HUES6 (cell line): ENCODE measurements at regions not wholly inside any gene's neighbourhood (a gene's known extent, or its start where the extent isn't known, plus 50 kb on each side); places are given as distances from the start of the nearest gene placed in this dataset.

Experiments used
- H3K27ac ChIP-seq: 2 replicates; pipeline ENCODE4 v1.7.0; 2013; ENCODE audit warnings: low read depth, mild to moderate bottlenecking, low read length, inconsistent platforms
- H3K27me3 ChIP-seq: 2 replicates; pipeline ENCODE4 v1.6.1; 2013; ENCODE audit warnings: low read length; ENCODE audit not compliant: control insufficient read depth, insufficient read depth
- H3K36me3 ChIP-seq: 2 replicates; pipeline ENCODE4 v1.6.1; 2013; ENCODE audit warnings: low read length; ENCODE audit not compliant: control insufficient read depth, insufficient read depth
- H3K4me1 ChIP-seq: 2 replicates; pipeline ENCODE4 v1.6.1; 2013; ENCODE audit warnings: low read length; ENCODE audit not compliant: control insufficient read depth, insufficient read depth
- H3K4me3 ChIP-seq: 2 replicates; pipeline ENCODE4 v1.5.1; 2013; ENCODE audit warnings: low read depth, low read length
- H3K9ac ChIP-seq: one replicate; pipeline ENCODE4 v1.6.1; 2013; ENCODE audit warnings: mild to moderate bottlenecking, low read length
- H3K9me3 ChIP-seq: 2 replicates; pipeline ENCODE4 v1.6.1; 2013; ENCODE audit warnings: low read depth, low read length; ENCODE audit not compliant: control insufficient read depth, insufficient read depth

GRCh38 chr13:72244788-72245187 is 377.8 kb upstream of the DACH1 start:
- Histone ChIP-seq H3K27me3 (no peaks in the 10 kb centered on the region), H3K4me1 (no peaks in the 10 kb centered on the region), H3K36me3 (no peaks in the 10 kb centered on the region)

GRCh38 chr13:72230131-72230530 is 363.1 kb upstream of the DACH1 start:
- H3K4me3 ChIP-seq: no peak overlapping the region
- H3K9ac ChIP-seq: no peak overlapping the region
- no peaks in the 10 kb centered on the region for H3K36me3 ChIP-seq
- H3K4me1 ChIP-seq: no peaks in the 10 kb centered on the region
- no peak overlapping the region for H3K27ac ChIP-seq
- H3K27me3 ChIP-seq: no peaks in the 10 kb centered on the region
- no peaks in the 10 kb centered on the region for H3K9me3 ChIP-seq

More at GRCh38 chr13:72244788-72245187, 377.8 kb upstream of the DACH1 start:
- Histone ChIP-seq H3K9me3 (no peaks in the 10 kb centered on the region), H3K4me3 (no peak overlapping the region), H3K27ac (no peak overlapping the region), H3K9ac (no peak overlapping the region)

- Histone ChIP-seq H3K27me3 (no peaks in the 10 kb centered on the region), H3K27ac (no peak overlapping the region), H3K36me3 (no peaks in the 10 kb centered on the region), H3K4me1 (no peaks in the 10 kb centered on the region), H3K4me3 (no peak overlapping the region), H3K9ac (no peak overlapping the region), H3K9me3 (no peaks in the 10 kb centered on the region)
These were observed 362.1 kb upstream of the DACH1 start for GRCh38 chr13:72229067-72229466.

- no peaks in the 10 kb centered on the region for H3K27me3 ChIP-seq
These were observed 354.4 kb upstream of the DACH1 start for GRCh38 chr13:72221276-72221962.

GRCh38 chr13:72218966-72219365 is 352.0 kb upstream of the DACH1 start:
- peaks cover 3% of the 10 kb centered on the region; the same call in 1 of the 2 replicates for H3K4me1 ChIP-seq
- no peaks in the 10 kb centered on the region for H3K27me3 ChIP-seq
- H3K27ac ChIP-seq: no peak overlapping the region
- no peaks in the 10 kb centered on the region for H3K36me3 ChIP-seq
- no peak overlapping the region for H3K9ac ChIP-seq
- H3K4me3 ChIP-seq: no peak overlapping the region
- H3K9me3 ChIP-seq: no peaks in the 10 kb centered on the region

More at GRCh38 chr13:72221276-72221962, 354.4 kb upstream of the DACH1 start:
- H3K9me3 ChIP-seq: no peaks in the 10 kb centered on the region
- no peak overlapping the region for H3K9ac ChIP-seq
- H3K4me3 ChIP-seq: no peak overlapping the region
- H3K36me3 ChIP-seq: no peaks in the 10 kb centered on the region
- no peak overlapping the region for H3K27ac ChIP-seq
- peaks cover 3% of the 10 kb centered on the region; the same call in 1 of the 2 replicates for H3K4me1 ChIP-seq

- H3K9me3 ChIP-seq: no peaks in the 10 kb centered on the region
- H3K9ac ChIP-seq: no peak overlapping the region
- no peaks in the 10 kb centered on the region for H3K36me3 ChIP-seq
- peaks cover 3% of the 10 kb centered on the region; the same call in 1 of the 2 replicates for H3K4me1 ChIP-seq
- H3K27me3 ChIP-seq: no peaks in the 10 kb centered on the region
- H3K4me3 ChIP-seq: no peak overlapping the region
- no peak overlapping the region for H3K27ac ChIP-seq
These were observed 350.1 kb upstream of the DACH1 start for GRCh38 chr13:72217142-72217541.

GRCh38 chr13:72208112-72208645 is 341.2 kb upstream of the DACH1 start:
- Histone ChIP-seq H3K36me3 (no peaks in the 10 kb centered on the region), H3K9ac (no peak overlapping the region), H3K4me3 (no peak overlapping the region), H3K27ac (no peak overlapping the region), H3K9me3 (no peaks in the 10 kb centered on the region), H3K27me3 (no peaks in the 10 kb centered on the region), H3K4me1 (no peaks in the 10 kb centered on the region)

- Histone ChIP-seq H3K27ac (no peak overlapping the region), H3K4me3 (no peak overlapping the region), H3K4me1 (no peaks in the 10 kb centered on the region), H3K36me3 (no peaks in the 10 kb centered on the region), H3K9ac (no peak overlapping the region), H3K9me3 (no peaks in the 10 kb centered on the region), H3K27me3 (no peaks in the 10 kb centered on the region)
These were observed 338.8 kb upstream of the DACH1 start for GRCh38 chr13:72205773-72206172.

GRCh38 chr13:72204291-72204690 is 337.3 kb upstream of the DACH1 start:
- Histone ChIP-seq H3K27me3 (no peaks in the 10 kb centered on the region), H3K4me3 (no peak overlapping the region), H3K9ac (no peak overlapping the region), H3K27ac (no peak overlapping the region), H3K9me3 (no peaks in the 10 kb centered on the region), H3K4me1 (no peaks in the 10 kb centered on the region), H3K36me3 (no peaks in the 10 kb centered on the region)

- H3K4me1 ChIP-seq: no peaks in the 10 kb centered on the region
- H3K36me3 ChIP-seq: no peaks in the 10 kb centered on the region
- no peak overlapping the region for H3K9ac ChIP-seq
- no peak overlapping the region for H3K27ac ChIP-seq
- no peaks in the 10 kb centered on the region for H3K27me3 ChIP-seq
- H3K9me3 ChIP-seq: no peaks in the 10 kb centered on the region
- H3K4me3 ChIP-seq: no peak overlapping the region
These were observed 334.7 kb upstream of the DACH1 start for GRCh38 chr13:72201726-72202125.

GRCh38 chr13:72199640-72200039 is 332.6 kb upstream of the DACH1 start:
- Histone ChIP-seq H3K27me3 (no peaks in the 10 kb centered on the region), H3K9me3 (no peaks in the 10 kb centered on the region), H3K4me3 (no peak overlapping the region), H3K9ac (no peak overlapping the region), H3K4me1 (no peaks in the 10 kb centered on the region), H3K36me3 (no peaks in the 10 kb centered on the region), H3K27ac (no peak overlapping the region)
